Immature natural killer cell (primary cell): ENCODE measurements at regions not wholly inside any gene's neighbourhood (a gene's known extent, or its start where the extent isn't known, plus 50 kb on each side); places are given as distances from the start of the nearest gene placed in this dataset.

Source experiments
- DNase-seq, 3 donors: peaks; one replicate each; pipeline ENCODE4 v3.0.0; 2022; ENCODE audit warnings: mixed read lengths in 1 of 3
- H3K27ac Mint-ChIP-seq, 6 donors: one replicate each; pipeline ENCODE4 v1.8.0; 2020; ENCODE audit warnings: mixed read lengths in 6 of 6, mild to moderate bottlenecking in 5 of 6, inconsistent platforms in 4 of 6, moderate library complexity in 3 of 6
- H3K27me3 Mint-ChIP-seq, 3 donors: one replicate each; pipeline ENCODE4 v1.8.0; 2020 to 2021; ENCODE audit warnings: low read depth in 3 of 3, mild to moderate bottlenecking in 3 of 3, mixed read lengths in 3 of 3, moderate library complexity in 3 of 3, inconsistent platforms in 1 of 3
- H3K36me3 Mint-ChIP-seq, 3 donors: one replicate each; pipeline ENCODE4 v1.8.0; 2020; ENCODE audit warnings: mixed read lengths in 3 of 3, inconsistent platforms in 2 of 3, mild to moderate bottlenecking in 2 of 3
- H3K4me1 Mint-ChIP-seq, 2 donors: one replicate each; pipeline ENCODE4 v1.8.0; 2020; ENCODE audit warnings: inconsistent platforms in 2 of 2, mild to moderate bottlenecking in 2 of 2, mixed read lengths in 2 of 2, moderate library complexity in 1 of 2
- H3K4me3 Mint-ChIP-seq, 5 donors: one replicate each; pipeline ENCODE4 v1.8.0; 2020; ENCODE audit warnings: mild to moderate bottlenecking in 5 of 5, mixed read lengths in 5 of 5, inconsistent platforms in 3 of 5, moderate library complexity in 3 of 5
- H3K9me3 Mint-ChIP-seq, 6 donors: one replicate each; pipeline ENCODE4 v1.8.0; 2020; ENCODE audit warnings: mild to moderate bottlenecking in 6 of 6, mixed read lengths in 6 of 6, inconsistent platforms in 4 of 6, moderate library complexity in 3 of 6

- H3K27me3 Mint-ChIP-seq, result peaks cover 0 to 4% (median 2%) of the 10 kb centered on the region in 3 donors
- H3K4me1 Mint-ChIP-seq, result no peaks in the 10 kb centered on the region
- no peak overlapping the region for H3K27ac Mint-ChIP-seq
- H3K36me3 Mint-ChIP-seq, result no peaks in the 10 kb centered on the region
- DNase-seq, result no peak
- no peak overlapping the region for H3K4me3 Mint-ChIP-seq
- H3K9me3 Mint-ChIP-seq, result peaks cover 0 to 2% (median 0%) of the 10 kb centered on the region in 6 donors
Measured at GRCh38 chr1:232213928-232214327, 416.0 kb downstream of the SIPA1L2 start.

GRCh38 chr1:232212253-232212652 is 417.7 kb downstream of the SIPA1L2 start:
- no peaks in the 10 kb centered on the region for H3K4me1 Mint-ChIP-seq
- peaks cover 0 to 4% (median 2%) of the 10 kb centered on the region in 3 donors for H3K27me3 Mint-ChIP-seq
- H3K36me3 Mint-ChIP-seq, result no peaks in the 10 kb centered on the region
- H3K27ac Mint-ChIP-seq, result no peak overlapping the region
- no peaks in the 10 kb centered on the region for H3K9me3 Mint-ChIP-seq
- DNase-seq, result no peak
- H3K4me3 Mint-ChIP-seq, result no peak overlapping the region

DNA sequence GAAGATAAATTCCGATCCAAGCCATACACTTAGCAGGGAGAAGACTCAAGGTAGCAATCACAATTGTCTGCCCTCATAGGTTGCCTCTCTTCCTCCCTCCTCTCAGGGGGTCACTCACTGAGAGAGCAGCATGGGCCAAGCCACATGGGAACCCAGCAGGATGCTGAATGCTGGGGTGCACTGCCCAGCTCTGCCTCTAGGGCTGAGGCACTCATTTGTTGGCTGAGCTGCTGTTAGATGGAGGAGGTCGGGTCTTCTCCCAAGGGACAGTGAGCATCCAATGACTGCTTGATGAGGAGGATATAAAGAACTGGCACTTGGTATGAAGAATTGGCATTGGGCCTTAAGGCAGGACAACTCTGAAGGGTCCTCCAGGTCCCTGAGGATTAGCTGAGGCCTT is 418.8 kb downstream of the SIPA1L2 start:
- no peak for DNase-seq
- no peak overlapping the region for H3K27ac Mint-ChIP-seq
- no peaks in the 10 kb centered on the region for H3K9me3 Mint-ChIP-seq
- H3K27me3 Mint-ChIP-seq, result peaks cover 2 to 4% (median 2%) of the 10 kb centered on the region in 3 donors
- H3K4me3 Mint-ChIP-seq, result no peak overlapping the region
- no peaks in the 10 kb centered on the region for H3K4me1 Mint-ChIP-seq
- H3K36me3 Mint-ChIP-seq, result no peaks in the 10 kb centered on the region

DNA sequence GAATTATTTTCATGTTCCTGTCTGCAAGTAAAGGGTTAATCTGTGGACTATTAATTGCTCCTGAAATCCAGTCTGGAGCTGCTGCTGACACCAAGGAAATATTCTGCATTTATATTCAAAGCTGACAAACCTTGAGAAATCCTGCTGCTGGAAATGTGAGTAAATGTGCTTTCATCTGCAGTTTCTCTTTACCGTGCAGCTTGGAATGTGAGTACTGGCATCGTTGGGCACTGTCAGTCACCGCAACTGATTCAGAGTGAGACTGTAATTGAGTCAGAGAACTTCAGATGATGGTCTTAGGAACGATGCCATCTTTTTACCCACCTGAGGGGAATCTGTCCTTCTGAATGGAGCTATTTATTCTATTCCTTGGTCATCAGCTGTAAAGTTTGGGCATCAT is 420.6 kb downstream of the SIPA1L2 start:
- DNase-seq, result no peak
- no peaks in the 10 kb centered on the region for H3K9me3 Mint-ChIP-seq
- H3K4me3 Mint-ChIP-seq, result no peak overlapping the region
- no peak overlapping the region for H3K27ac Mint-ChIP-seq
- peaks cover 2 to 3% (median 2%) of the 10 kb centered on the region in 3 donors for H3K27me3 Mint-ChIP-seq
- no peaks in the 10 kb centered on the region for H3K36me3 Mint-ChIP-seq
- H3K4me1 Mint-ChIP-seq, result no peaks in the 10 kb centered on the region

DNA sequence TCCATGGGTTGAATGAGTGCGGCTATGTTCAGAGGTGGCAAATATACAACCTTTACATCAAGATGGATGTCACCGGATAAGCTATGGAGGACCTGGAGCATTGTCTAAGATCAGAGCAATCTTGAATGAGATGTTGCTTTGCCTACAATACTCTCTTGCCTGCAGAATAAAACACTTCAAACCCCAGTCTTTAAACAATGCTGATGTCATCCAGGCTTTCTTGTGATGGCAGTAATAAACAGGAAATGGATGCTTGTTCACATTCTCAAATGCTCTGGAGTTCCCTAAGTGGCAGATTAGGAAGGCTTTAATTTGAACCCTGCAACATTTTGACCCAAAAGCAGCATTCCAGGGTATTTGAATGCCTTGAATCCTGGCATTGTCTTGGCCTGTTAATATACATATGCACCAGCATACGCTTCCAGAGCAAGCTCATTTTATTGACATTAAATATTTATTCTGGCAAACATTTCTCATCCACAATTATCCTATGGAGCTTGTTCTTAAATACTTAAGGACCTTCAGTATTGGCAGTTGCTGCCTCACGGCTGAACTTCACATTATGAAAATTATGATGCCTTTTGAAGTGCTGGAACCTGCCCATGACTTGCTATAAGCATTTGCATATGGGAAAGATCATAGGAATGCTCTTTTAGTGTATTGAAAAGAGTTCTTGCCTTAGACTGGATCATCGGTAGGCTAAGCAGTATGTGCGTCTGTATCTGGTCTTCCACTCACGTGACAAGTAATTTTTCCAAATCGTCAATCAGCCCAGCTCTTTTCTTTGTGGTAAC is 422.7 kb downstream of the SIPA1L2 start:
- DNase-seq, result no peak
- no peak overlapping the region for H3K27ac Mint-ChIP-seq
- H3K36me3 Mint-ChIP-seq, result no peaks in the 10 kb centered on the region
- no peak overlapping the region for H3K4me3 Mint-ChIP-seq
- peaks cover 2 to 5% (median 2%) of the 10 kb centered on the region in 3 donors for H3K27me3 Mint-ChIP-seq
- no peaks in the 10 kb centered on the region for H3K4me1 Mint-ChIP-seq
- peaks cover 0 to 9% (median 4%) of the 10 kb centered on the region in 6 donors for H3K9me3 Mint-ChIP-seq

DNA sequence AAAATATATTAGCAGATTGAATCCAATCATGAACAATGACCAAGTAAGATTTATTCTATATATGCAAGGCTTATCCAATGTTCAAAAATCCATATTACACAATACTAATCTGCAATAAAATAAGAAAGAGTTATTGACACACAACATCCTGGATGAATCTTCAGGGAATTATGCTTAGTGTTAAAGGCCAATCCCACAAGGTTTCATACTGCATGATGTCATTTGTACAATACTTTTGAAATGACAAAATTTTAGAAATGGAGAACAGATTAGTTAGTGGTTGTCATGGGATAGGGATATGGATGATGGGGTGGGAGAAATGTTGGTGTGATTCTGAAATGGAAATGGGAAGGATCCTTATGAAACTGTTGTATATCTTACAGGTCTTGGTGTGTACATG is 425.7 kb downstream of the SIPA1L2 start:
- H3K27ac Mint-ChIP-seq, result no peak overlapping the region
- H3K9me3 Mint-ChIP-seq, result peaks cover 7 to 11% (median 8%) of the 10 kb centered on the region in 6 donors
- no peaks in the 10 kb centered on the region for H3K36me3 Mint-ChIP-seq
- H3K27me3 Mint-ChIP-seq, result peaks cover 0 to 3% (median 2%) of the 10 kb centered on the region in 3 donors
- no peak for DNase-seq
- no peaks in the 10 kb centered on the region for H3K4me1 Mint-ChIP-seq
- no peak overlapping the region for H3K4me3 Mint-ChIP-seq

- no peak overlapping the region for H3K4me3 Mint-ChIP-seq
- H3K9me3 Mint-ChIP-seq, result peaks cover 7 to 11% (median 8%) of the 10 kb centered on the region in 6 donors
- peaks cover 0 to 3% (median 0%) of the 10 kb centered on the region in 3 donors for H3K27me3 Mint-ChIP-seq
- H3K36me3 Mint-ChIP-seq, result no peaks in the 10 kb centered on the region
- no peaks in the 10 kb centered on the region for H3K4me1 Mint-ChIP-seq
- H3K27ac Mint-ChIP-seq, result no peak overlapping the region
- no peak for DNase-seq
Measured at GRCh38 chr1:232201024-232201423, 428.9 kb downstream of the SIPA1L2 start.

DNA sequence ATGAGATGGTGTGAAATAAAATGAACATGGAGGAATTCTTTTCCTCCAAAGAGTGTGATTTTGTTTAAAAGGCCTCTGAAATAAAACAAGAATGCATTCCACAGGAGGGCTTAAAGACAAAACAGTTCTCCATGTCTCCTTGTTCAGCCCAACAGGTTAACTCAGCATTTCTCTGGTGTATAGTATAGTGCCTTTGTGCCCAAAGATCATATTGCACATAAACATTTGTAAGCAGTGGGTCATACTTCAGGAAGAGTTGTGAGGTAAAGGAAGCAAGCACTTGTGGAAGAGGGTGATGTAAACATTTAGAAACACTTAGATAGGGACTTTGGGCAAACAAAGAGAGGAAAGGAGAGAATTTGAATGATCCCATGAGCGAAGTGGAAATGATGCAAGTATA is 433.9 kb downstream of the SIPA1L2 start:
- H3K4me1 Mint-ChIP-seq, result no peaks in the 10 kb centered on the region
- H3K27ac Mint-ChIP-seq, result no peak overlapping the region
- no peaks in the 10 kb centered on the region for H3K36me3 Mint-ChIP-seq
- no peak for DNase-seq
- peaks cover 0 to 3% (median 0%) of the 10 kb centered on the region in 6 donors for H3K9me3 Mint-ChIP-seq
- peaks cover 0 to 6% (median 1%) of the 10 kb centered on the region in 3 donors for H3K27me3 Mint-ChIP-seq
- H3K4me3 Mint-ChIP-seq, result no peak overlapping the region

- Mint-ChIP-seq H3K27ac (no peak overlapping the region), H3K4me3 (no peak overlapping the region), H3K36me3 (no peaks in the 10 kb centered on the region), H3K9me3 (no peaks in the 10 kb centered on the region), H3K27me3 (peaks cover 2 to 7% (median 6%) of the 10 kb centered on the region in 3 donors), H3K4me1 (no peaks in the 10 kb centered on the region)
- DNase-seq, result no peak
Measured at GRCh38 chr1:232194424-232194823, 435.5 kb downstream of the SIPA1L2 start.

DNA sequence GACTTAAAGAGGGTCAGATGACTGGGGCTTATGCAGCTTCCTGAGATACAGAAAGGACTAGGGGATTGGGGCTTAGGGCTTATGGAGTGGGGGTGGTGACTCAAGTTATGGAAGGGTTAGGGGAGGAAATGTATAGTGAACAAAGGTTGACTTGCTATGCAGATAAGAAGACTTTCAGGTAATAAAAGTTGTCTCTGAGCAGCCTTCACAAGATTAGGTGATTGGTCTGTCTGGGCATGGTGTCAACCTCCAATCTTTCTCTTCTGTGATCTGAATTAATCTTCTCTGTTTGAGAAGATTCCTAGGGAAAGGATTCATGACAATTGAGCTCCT is 436.5 kb downstream of the SIPA1L2 start:
- Mint-ChIP-seq H3K36me3 (no peaks in the 10 kb centered on the region), H3K9me3 (no peaks in the 10 kb centered on the region), H3K27me3 (peaks cover 5 to 7% (median 6%) of the 10 kb centered on the region in 3 donors), H3K4me3 (no peak overlapping the region), H3K27ac (no peak overlapping the region), H3K4me1 (no peaks in the 10 kb centered on the region)
- no peak for DNase-seq

DNA sequence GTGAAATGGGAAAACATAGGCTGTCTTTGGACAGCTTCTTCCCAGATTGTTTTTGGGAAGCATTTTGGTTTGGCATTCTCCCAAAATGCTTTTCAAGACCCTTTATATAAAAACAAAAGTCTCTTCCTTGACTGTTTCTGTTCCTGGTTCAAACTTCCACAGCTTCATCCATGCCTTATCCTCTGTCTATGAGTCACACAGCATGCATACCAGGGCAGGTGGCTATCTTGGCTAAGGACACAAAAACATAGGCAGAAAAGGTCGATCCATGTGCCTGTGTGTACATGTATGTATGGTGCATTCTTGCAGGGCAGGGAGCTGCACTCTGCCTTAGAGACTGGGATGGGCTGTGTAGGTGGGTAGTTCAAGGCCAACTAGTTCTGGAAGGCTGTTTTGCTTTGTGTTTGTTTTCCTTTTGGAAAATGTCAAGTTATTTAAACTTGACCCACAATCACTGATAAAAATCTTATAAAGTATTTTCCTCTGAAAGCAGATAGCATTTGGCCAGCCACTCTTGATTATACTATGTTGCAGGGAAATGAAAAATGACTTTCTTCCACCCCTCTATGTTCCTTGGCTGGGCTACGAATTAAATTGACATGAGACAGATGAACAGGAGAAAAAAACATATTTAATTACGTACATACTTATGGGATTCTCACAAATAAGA is 437.0 kb downstream of the SIPA1L2 start:
- DNase-seq, result no peak
- Mint-ChIP-seq H3K27me3 (peaks cover 7 to 8% (median 8%) of the 10 kb centered on the region in 3 donors), H3K27ac (no peak overlapping the region), H3K4me3 (no peak overlapping the region), H3K4me1 (no peaks in the 10 kb centered on the region), H3K36me3 (no peaks in the 10 kb centered on the region), H3K9me3 (no peaks in the 10 kb centered on the region)

GRCh38 chr1:232191560-232191959 is 438.4 kb downstream of the SIPA1L2 start:
- no peaks in the 10 kb centered on the region for H3K4me1 Mint-ChIP-seq
- no peak overlapping the region for H3K27ac Mint-ChIP-seq
- no peaks in the 10 kb centered on the region for H3K9me3 Mint-ChIP-seq

GRCh38 chr1:232188318-232188717 is 441.6 kb downstream of the SIPA1L2 start:
- Mint-ChIP-seq H3K27me3 (peaks cover 6 to 8% (median 7%) of the 10 kb centered on the region in 3 donors), H3K4me3 (no peak overlapping the region), H3K4me1 (no peaks in the 10 kb centered on the region), H3K36me3 (no peaks in the 10 kb centered on the region), H3K9me3 (no peaks in the 10 kb centered on the region), H3K27ac (no peak overlapping the region)
- no peak for DNase-seq

More at GRCh38 chr1:232191560-232191959, 438.4 kb downstream of the SIPA1L2 start:
- H3K36me3 Mint-ChIP-seq, result no peaks in the 10 kb centered on the region
- no peak for DNase-seq
- H3K4me3 Mint-ChIP-seq, result no peak overlapping the region
- H3K27me3 Mint-ChIP-seq, result peaks cover 7 to 8% (median 8%) of the 10 kb centered on the region in 3 donors

GRCh38 chr1:232186931-232187330 is 443.0 kb downstream of the SIPA1L2 start:
- peaks cover 5 to 8% (median 7%) of the 10 kb centered on the region in 3 donors for H3K27me3 Mint-ChIP-seq

More at GRCh38 chr1:232186931-232187330, 443.0 kb downstream of the SIPA1L2 start:
- H3K4me1 Mint-ChIP-seq, result no peaks in the 10 kb centered on the region
- no peak for DNase-seq
- no peak overlapping the region for H3K27ac Mint-ChIP-seq
- H3K4me3 Mint-ChIP-seq, result no peak overlapping the region
- no peaks in the 10 kb centered on the region for H3K36me3 Mint-ChIP-seq
- H3K9me3 Mint-ChIP-seq, result no peaks in the 10 kb centered on the region
